ENCODE measurements at regions not wholly inside any gene's neighbourhood (a gene's known extent, or its start where the extent isn't known, plus 50 kb on each side); places are given as distances from the start of the nearest gene placed in this dataset.

DNA sequence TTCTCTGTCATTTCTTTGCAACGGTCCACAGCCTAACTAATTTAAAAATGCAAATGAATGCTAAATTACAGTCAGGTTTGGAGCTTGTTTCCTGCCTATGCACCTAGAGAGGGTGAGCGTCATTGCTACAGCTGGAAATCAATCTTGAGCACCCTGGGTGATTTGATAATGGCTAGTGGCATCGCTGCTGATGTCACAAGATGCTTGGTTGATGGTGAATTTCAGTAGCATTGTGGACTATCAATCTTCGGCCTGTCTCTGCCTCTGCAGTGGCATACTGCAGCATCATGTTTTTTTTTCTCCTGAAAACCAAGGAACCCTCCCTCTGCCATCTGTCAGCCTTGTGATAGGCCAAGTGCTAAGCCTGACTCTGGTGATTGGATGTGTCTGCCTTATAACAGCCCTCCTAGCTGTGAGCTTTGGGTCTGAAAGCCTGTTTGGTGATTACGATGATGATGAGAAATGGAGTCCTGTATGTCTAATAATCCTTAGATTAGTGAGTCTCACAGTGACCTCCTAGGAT lies 75.3 kb downstream of the NMUR2 start:
- Histone ChIP-seq H3K4me3 (no peak overlapping the region), H3K4me1 (no peaks in the 10 kb centered on the region), H3K27ac (no peak overlapping the region), H3K27me3 (no peaks in the 10 kb centered on the region), H3K36me3 (no peaks in the 10 kb centered on the region), H3K9me3 (no peaks in the 10 kb centered on the region)
- no peak for DNase-seq
- WGBS, 2 donors (ENCODE audit: low coverage in 1 of 2) = 67 to 81% methylated on average over 4 to 5 of the region's 5 CpGs
- in situ Hi-C loops (cut with MboI; ENCODE audit: low pct_ligation_motif_present in 1 of 4, low pct_unique_long_range_greater_than_20kb in 1 of 4, low sequenced_read_pairs in 3 of 4) = no loop called here
- intact Hi-C loops (cut with DNase I; ENCODE audit: low total_unique reads) = no loop called here
- TF ChIP-seq POLR2A (IDR thresholded peaks at IDR 0.05) (no peak), POLR2AphosphoS5 (IDR thresholded peaks at IDR 0.05) (no peak), EP300 (IDR thresholded peaks at IDR 0.05; ENCODE audit: low read depth) (no peak)
- TF ChIP-seq, protein P1, sequence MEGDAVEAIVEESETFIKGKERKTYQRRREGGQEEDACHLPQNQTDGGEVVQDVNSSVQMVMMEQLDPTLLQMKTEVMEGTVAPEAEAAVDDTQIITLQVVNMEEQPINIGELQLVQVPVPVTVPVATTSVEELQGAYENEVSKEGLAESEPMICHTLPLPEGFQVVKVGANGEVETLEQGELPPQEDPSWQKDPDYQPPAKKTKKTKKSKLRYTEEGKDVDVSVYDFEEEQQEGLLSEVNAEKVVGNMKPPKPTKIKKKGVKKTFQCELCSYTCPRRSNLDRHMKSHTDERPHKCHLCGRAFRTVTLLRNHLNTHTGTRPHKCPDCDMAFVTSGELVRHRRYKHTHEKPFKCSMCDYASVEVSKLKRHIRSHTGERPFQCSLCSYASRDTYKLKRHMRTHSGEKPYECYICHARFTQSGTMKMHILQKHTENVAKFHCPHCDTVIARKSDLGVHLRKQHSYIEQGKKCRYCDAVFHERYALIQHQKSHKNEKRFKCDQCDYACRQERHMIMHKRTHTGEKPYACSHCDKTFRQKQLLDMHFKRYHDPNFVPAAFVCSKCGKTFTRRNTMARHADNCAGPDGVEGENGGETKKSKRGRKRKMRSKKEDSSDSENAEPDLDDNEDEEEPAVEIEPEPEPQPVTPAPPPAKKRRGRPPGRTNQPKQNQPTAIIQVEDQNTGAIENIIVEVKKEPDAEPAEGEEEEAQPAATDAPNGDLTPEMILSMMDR (IDR thresholded peaks at IDR 0.05) = no peak

DNA sequence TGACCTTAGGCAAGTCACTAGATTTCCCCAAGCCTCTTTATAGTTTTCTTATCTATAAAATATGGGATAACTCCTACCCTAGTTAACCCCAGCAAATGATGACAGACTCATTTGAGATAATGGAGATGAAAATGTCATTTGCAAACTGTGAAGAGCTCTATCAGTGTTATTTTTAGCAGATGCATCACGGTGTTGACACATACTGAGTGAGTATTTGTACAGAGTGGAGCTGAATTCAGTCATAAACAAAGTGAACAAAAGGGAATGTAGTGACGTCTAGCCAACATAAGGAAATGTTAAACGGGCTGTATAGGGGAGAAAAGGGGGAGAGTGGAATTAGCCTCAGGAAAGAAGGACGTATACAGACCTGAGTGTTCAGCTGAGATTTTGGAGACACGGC lies 75.9 kb downstream of the NMUR2 start:
- 45 to 54% methylated on average over 5 of the region's 5 CpGs for WGBS, 2 donors (ENCODE audit: low coverage in 1 of 2)
- no peak overlapping the region for H3K4me3 ChIP-seq
- no peak for TF ChIP-seq EP300 (IDR thresholded peaks at IDR 0.05; ENCODE audit: low read depth)
- TF ChIP-seq, protein P1 (IDR thresholded peaks at IDR 0.05) = no peak
- H3K27ac ChIP-seq = no peak overlapping the region
- DNase-seq = no peak
- in situ Hi-C loops (cut with MboI; ENCODE audit: low pct_ligation_motif_present in 1 of 4, low pct_unique_long_range_greater_than_20kb in 1 of 4, low sequenced_read_pairs in 3 of 4) (no loop called here), intact Hi-C loops (cut with DNase I; ENCODE audit: low total_unique reads) (no loop called here)
- H3K27me3 ChIP-seq = no peaks in the 10 kb centered on the region
- no peaks in the 10 kb centered on the region for H3K9me3 ChIP-seq
- H3K4me1 ChIP-seq = no peaks in the 10 kb centered on the region
- H3K36me3 ChIP-seq = no peaks in the 10 kb centered on the region

DNA sequence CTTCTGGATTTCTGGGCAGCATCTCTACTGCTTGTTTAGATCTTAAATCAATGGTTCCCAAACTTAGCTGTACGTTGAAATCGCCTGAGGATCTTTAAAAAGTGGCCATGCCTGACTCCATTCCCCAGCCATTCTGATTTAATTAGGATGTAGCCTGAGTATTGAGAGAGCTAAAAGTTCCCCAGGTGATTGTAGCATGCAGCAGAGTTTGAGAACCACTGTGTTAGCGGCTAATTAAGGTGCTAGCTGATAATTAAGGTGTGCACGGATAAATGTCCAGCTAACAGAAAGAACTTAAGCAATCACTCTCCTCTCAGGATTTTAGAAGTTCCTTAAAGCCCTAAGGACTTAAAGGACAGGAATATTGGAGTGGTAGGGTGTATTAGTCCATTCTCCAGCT lies 89.1 kb downstream of the NMUR2 start:
- TF ChIP-seq, protein P1 (IDR thresholded peaks at IDR 0.05) = no peak
- no peak for TF ChIP-seq EP300 (IDR thresholded peaks at IDR 0.05; ENCODE audit: low read depth)
- no peak for TF ChIP-seq POLR2A (IDR thresholded peaks at IDR 0.05)
- TF ChIP-seq POLR2AphosphoS5 (IDR thresholded peaks at IDR 0.05) = no peak
- Histone ChIP-seq H3K4me1 (no peaks in the 10 kb centered on the region), H3K9me3 (no peaks in the 10 kb centered on the region), H3K27ac (no peak overlapping the region), H3K4me3 (no peak overlapping the region), H3K27me3 (no peaks in the 10 kb centered on the region), H3K36me3 (no peaks in the 10 kb centered on the region)
- whole genome bisulfite sequencing, 2 donors (ENCODE audit: low coverage in 1 of 2) = 95% methylated on average over 4 of the region's 4 CpGs; no CpG with 5 or more reads in 1 of the 2 donors
- in situ Hi-C loops (cut with MboI; ENCODE audit: low pct_ligation_motif_present in 1 of 4, low pct_unique_long_range_greater_than_20kb in 1 of 4, low sequenced_read_pairs in 3 of 4) (no loop called here), intact Hi-C loops (cut with DNase I; ENCODE audit: low total_unique reads) (no loop called here)
- no peak for DNase-seq

DNA sequence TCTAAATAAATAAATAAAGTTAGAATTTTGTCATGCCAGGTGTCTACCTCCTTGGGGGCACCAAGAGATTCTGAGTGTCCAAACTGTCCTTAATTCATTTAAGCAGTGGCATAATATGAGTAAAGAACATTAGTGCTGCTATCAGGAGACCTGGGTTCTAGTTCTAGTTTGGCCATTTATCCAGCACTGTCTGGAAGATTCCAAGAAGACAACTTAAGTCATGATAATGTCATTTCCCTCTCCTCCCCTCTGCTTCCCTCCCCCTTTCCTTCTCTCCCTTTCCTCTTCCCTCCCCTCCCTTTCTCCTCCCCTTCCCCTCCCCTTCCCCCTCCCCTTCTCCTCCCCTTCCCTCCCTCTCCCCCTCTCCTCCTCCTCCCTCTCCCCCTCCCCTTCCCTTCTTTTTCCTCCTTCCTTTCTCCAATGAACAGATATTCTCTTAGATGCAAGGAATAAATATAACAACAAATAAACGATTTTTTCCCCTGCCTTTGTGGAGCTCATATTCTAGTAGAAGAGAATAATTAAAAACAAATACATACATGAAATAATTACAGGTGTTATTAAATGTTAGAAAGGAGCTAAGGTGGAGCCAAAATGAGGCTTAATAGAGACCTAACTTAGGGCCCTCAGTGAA lies 90.8 kb downstream of the NMUR2 start:
- Histone ChIP-seq H3K4me3 (no peak overlapping the region), H3K9me3 (no peaks in the 10 kb centered on the region), H3K4me1 (no peaks in the 10 kb centered on the region), H3K27ac (no peak overlapping the region), H3K36me3 (no peaks in the 10 kb centered on the region), H3K27me3 (no peaks in the 10 kb centered on the region)
- in situ Hi-C loops (cut with MboI; ENCODE audit: low pct_ligation_motif_present in 1 of 4, low pct_unique_long_range_greater_than_20kb in 1 of 4, low sequenced_read_pairs in 3 of 4) = no loop called here
- 50 to 53% methylated on average over 1 of the region's 1 CpG for WGBS, 2 donors (ENCODE audit: low coverage in 1 of 2)
- TF ChIP-seq, protein P1 (IDR thresholded peaks at IDR 0.05) = no peak
- intact Hi-C loops (cut with DNase I; ENCODE audit: low total_unique reads) = no loop called here
- no peak for DNase-seq
